T-helper 17 cell (primary cell): ENCODE measurements at regions not wholly inside any gene's neighbourhood (a gene's known extent, or its start where the extent isn't known, plus 50 kb on each side); places are given as distances from the start of the nearest gene placed in this dataset.

Experiments used
- ATAC-seq: fragments of 150-1000 bp; cut with Tn5 transposase; 2 replicates; pipeline ENCODE4 v1.10.0; 2021; ENCODE audit warnings: mild to moderate bottlenecking, moderate library complexity
- DNase-seq, 3 donors: peaks; one replicate each; pipeline versions ENCODE4 v3.0.0 to v3.0.0-alpha.2; 2020 to 2021
- H3K9me3 ChIP-seq: one replicate; pipeline ENCODE4 v1.7.0; 2013; ENCODE audit warnings: low read length, mild to moderate bottlenecking; ENCODE audit not compliant: control insufficient read depth, poor library complexity, severe bottlenecking
- H3K27ac Mint-ChIP-seq: one replicate; pipeline ENCODE4 v1.8.0; 2022; ENCODE audit warnings: mild to moderate bottlenecking, moderate library complexity, mixed read lengths
- H3K27me3 Mint-ChIP-seq: one replicate; pipeline ENCODE4 v1.8.0; 2022; ENCODE audit warnings: mixed read lengths
- H3K36me3 Mint-ChIP-seq: one replicate; pipeline ENCODE4 v1.8.0; 2022; ENCODE audit warnings: low read depth, mixed read lengths
- H3K4me1 Mint-ChIP-seq: one replicate; pipeline ENCODE4 v1.8.0; 2022; ENCODE audit warnings: mild to moderate bottlenecking, mixed read lengths
- H3K4me3 Mint-ChIP-seq: one replicate; pipeline ENCODE4 v1.8.0; 2022; ENCODE audit warnings: mild to moderate bottlenecking, moderate library complexity, mixed read lengths

GRCh38 chr5:173463207-173463606 lies 135.0 kb upstream of the STC2 start:
- no peaks in the 10 kb centered on the region for H3K9me3 ChIP-seq
- Mint-ChIP-seq H3K27ac (no peak overlapping the region), H3K4me1 (no peaks in the 10 kb centered on the region), H3K36me3 (no peaks in the 10 kb centered on the region), H3K4me3 (no peak overlapping the region), H3K27me3 (peaks cover 21% of the 10 kb centered on the region)
- ATAC-seq (no peak), DNase-seq (no peak)

GRCh38 chr5:173458828-173459609 lies 130.8 kb upstream of the STC2 start:
- no peak for ATAC-seq
- peaks cover 32% of the 10 kb centered on the region for H3K27me3 Mint-ChIP-seq
- H3K9me3 ChIP-seq = no peaks in the 10 kb centered on the region
- H3K27ac Mint-ChIP-seq = no peak overlapping the region
- H3K36me3 Mint-ChIP-seq = no peaks in the 10 kb centered on the region
- H3K4me3 Mint-ChIP-seq = no peak overlapping the region
- DNase-seq = no peak
- no peaks in the 10 kb centered on the region for H3K4me1 Mint-ChIP-seq

GRCh38 chr5:173457482-173457881 lies 129.3 kb upstream of the STC2 start:
- no peaks in the 10 kb centered on the region for H3K4me1 Mint-ChIP-seq
- peaks cover 45% of the 10 kb centered on the region for H3K27me3 Mint-ChIP-seq

GRCh38 chr5:173456751-173457171 lies 128.5 kb upstream of the STC2 start:
- no peaks in the 10 kb centered on the region for H3K36me3 Mint-ChIP-seq
- H3K27ac Mint-ChIP-seq = no peak overlapping the region
- no peaks in the 10 kb centered on the region for H3K4me1 Mint-ChIP-seq
- ATAC-seq = no peak
- peaks cover 50% of the 10 kb centered on the region for H3K27me3 Mint-ChIP-seq
- H3K9me3 ChIP-seq = no peaks in the 10 kb centered on the region
- no peak for DNase-seq
- no peak overlapping the region for H3K4me3 Mint-ChIP-seq

More at GRCh38 chr5:173457482-173457881, 129.3 kb upstream of the STC2 start:
- no peaks in the 10 kb centered on the region for H3K9me3 ChIP-seq
- Mint-ChIP-seq H3K27ac (no peak overlapping the region), H3K4me3 (no peak overlapping the region), H3K36me3 (no peaks in the 10 kb centered on the region)
- no peak for ATAC-seq
- no peak for DNase-seq

- H3K9me3 ChIP-seq = no peaks in the 10 kb centered on the region
- Mint-ChIP-seq H3K4me3 (no peak overlapping the region), H3K36me3 (no peaks in the 10 kb centered on the region), H3K27me3 (peaks cover 48% of the 10 kb centered on the region), H3K4me1 (no peaks in the 10 kb centered on the region), H3K27ac (no peak overlapping the region)
- ATAC-seq (no peak), DNase-seq (no peak)
These were observed 128.0 kb upstream of the STC2 start for GRCh38 chr5:173456181-173456580.

GRCh38 chr5:173455599-173455957 lies 127.4 kb upstream of the STC2 start:
- Mint-ChIP-seq H3K27ac (no peak overlapping the region), H3K4me1 (no peaks in the 10 kb centered on the region), H3K36me3 (no peaks in the 10 kb centered on the region), H3K4me3 (no peak overlapping the region), H3K27me3 (peaks cover 47% of the 10 kb centered on the region)
- no peaks in the 10 kb centered on the region for H3K9me3 ChIP-seq
- ATAC-seq = no peak
- DNase-seq = no peak

GRCh38 chr5:173454736-173455598 lies 126.8 kb upstream of the STC2 start:
- DNase-seq = no peak
- ATAC-seq = no peak
- Mint-ChIP-seq H3K4me1 (no peaks in the 10 kb centered on the region), H3K27ac (no peak overlapping the region), H3K36me3 (no peaks in the 10 kb centered on the region), H3K27me3 (peaks cover 43% of the 10 kb centered on the region), H3K4me3 (no peak overlapping the region)
- no peaks in the 10 kb centered on the region for H3K9me3 ChIP-seq

GRCh38 chr5:173454361-173454735 lies 126.1 kb upstream of the STC2 start:
- Mint-ChIP-seq H3K36me3 (no peaks in the 10 kb centered on the region), H3K27me3 (peaks cover 43% of the 10 kb centered on the region), H3K4me3 (no peak overlapping the region), H3K4me1 (no peaks in the 10 kb centered on the region), H3K27ac (no peak overlapping the region)
- no peaks in the 10 kb centered on the region for H3K9me3 ChIP-seq
- ATAC-seq (no peak), DNase-seq (no peak)

- no peaks in the 10 kb centered on the region for H3K9me3 ChIP-seq
- no peak overlapping the region for H3K27ac Mint-ChIP-seq
- H3K4me3 Mint-ChIP-seq = no peak overlapping the region
- H3K4me1 Mint-ChIP-seq = no peaks in the 10 kb centered on the region
- H3K27me3 Mint-ChIP-seq = peaks cover 35% of the 10 kb centered on the region
- DNase-seq (no peak), ATAC-seq (no peak)
- H3K36me3 Mint-ChIP-seq = no peaks in the 10 kb centered on the region
These were observed 125.0 kb upstream of the STC2 start for GRCh38 chr5:173453167-173453566.

GRCh38 chr5:173452119-173452905 lies 124.1 kb upstream of the STC2 start:
- Mint-ChIP-seq H3K27me3 (peaks cover 35% of the 10 kb centered on the region), H3K27ac (no peak overlapping the region), H3K4me1 (no peaks in the 10 kb centered on the region), H3K4me3 (no peak overlapping the region), H3K36me3 (no peaks in the 10 kb centered on the region)
- no peaks in the 10 kb centered on the region for H3K9me3 ChIP-seq
- ATAC-seq (no peak), DNase-seq (no peak)

- H3K4me1 Mint-ChIP-seq = no peaks in the 10 kb centered on the region
- no peaks in the 10 kb centered on the region for H3K36me3 Mint-ChIP-seq
- H3K27ac Mint-ChIP-seq = no peak overlapping the region
- H3K27me3 Mint-ChIP-seq = peaks cover 31% of the 10 kb centered on the region
- no peak overlapping the region for H3K4me3 Mint-ChIP-seq
- ATAC-seq (no peak), DNase-seq (no peak)
- H3K9me3 ChIP-seq = no peaks in the 10 kb centered on the region
These were observed 123.4 kb upstream of the STC2 start for GRCh38 chr5:173451651-173452050.

GRCh38 chr5:173451031-173451430 lies 122.8 kb upstream of the STC2 start:
- ATAC-seq (no peak), DNase-seq (no peak)
- H3K36me3 Mint-ChIP-seq = no peaks in the 10 kb centered on the region
- no peak overlapping the region for H3K27ac Mint-ChIP-seq
- no peaks in the 10 kb centered on the region for H3K4me1 Mint-ChIP-seq
- no peaks in the 10 kb centered on the region for H3K9me3 ChIP-seq
- no peak overlapping the region for H3K4me3 Mint-ChIP-seq
- peaks cover 29% of the 10 kb centered on the region for H3K27me3 Mint-ChIP-seq

- DNase-seq (no peak), ATAC-seq (no peak)
- H3K9me3 ChIP-seq = no peaks in the 10 kb centered on the region
- no peaks in the 10 kb centered on the region for H3K4me1 Mint-ChIP-seq
- H3K27ac Mint-ChIP-seq = no peak overlapping the region
- no peak overlapping the region for H3K4me3 Mint-ChIP-seq
- H3K27me3 Mint-ChIP-seq = peaks cover 28% of the 10 kb centered on the region
- H3K36me3 Mint-ChIP-seq = no peaks in the 10 kb centered on the region
These were observed 122.0 kb upstream of the STC2 start for GRCh38 chr5:173450188-173450587.
